ENCODE measurements at regions not wholly inside any gene's neighbourhood (a gene's known extent, or its start where the extent isn't known, plus 50 kb on each side); places are given as distances from the start of the nearest gene placed in this dataset.

- ChIA-PET CTCF (no interaction called here), POLR2A (no interaction called here)
- ATAC-seq (no peak), DNase-seq (no peak)
- Mint-ChIP-seq H3K4me3 (no peak overlapping the region), H3K27ac (no peak overlapping the region), H3K27me3 (ENCODE audit: low read depth) (no peaks in the 10 kb centered on the region), H3K4me1 (ENCODE audit: low read depth) (no peaks in the 10 kb centered on the region), H3K36me3 (ENCODE audit: low read depth) (no peaks in the 10 kb centered on the region), H3K9me3 (ENCODE audit: insufficient read depth) (peaks cover 4% of the 10 kb centered on the region)
Observed at GRCh38 chr3:64844558-64844957, 156.8 kb upstream of the ADAMTS9 start.

- Mint-ChIP-seq H3K9me3 (ENCODE audit: insufficient read depth) (peaks cover 4% of the 10 kb centered on the region), H3K36me3 (ENCODE audit: low read depth) (no peaks in the 10 kb centered on the region), H3K4me1 (ENCODE audit: low read depth) (no peaks in the 10 kb centered on the region), H3K27ac (no peak overlapping the region), H3K27me3 (ENCODE audit: low read depth) (no peaks in the 10 kb centered on the region), H3K4me3 (no peak overlapping the region)
- ChIA-PET CTCF (no interaction called here), POLR2A (no interaction called here)
- no peak for ATAC-seq
- DNase-seq, result no peak
Observed at GRCh38 chr3:64837986-64838735, 150.4 kb upstream of the ADAMTS9 start.

DNA sequence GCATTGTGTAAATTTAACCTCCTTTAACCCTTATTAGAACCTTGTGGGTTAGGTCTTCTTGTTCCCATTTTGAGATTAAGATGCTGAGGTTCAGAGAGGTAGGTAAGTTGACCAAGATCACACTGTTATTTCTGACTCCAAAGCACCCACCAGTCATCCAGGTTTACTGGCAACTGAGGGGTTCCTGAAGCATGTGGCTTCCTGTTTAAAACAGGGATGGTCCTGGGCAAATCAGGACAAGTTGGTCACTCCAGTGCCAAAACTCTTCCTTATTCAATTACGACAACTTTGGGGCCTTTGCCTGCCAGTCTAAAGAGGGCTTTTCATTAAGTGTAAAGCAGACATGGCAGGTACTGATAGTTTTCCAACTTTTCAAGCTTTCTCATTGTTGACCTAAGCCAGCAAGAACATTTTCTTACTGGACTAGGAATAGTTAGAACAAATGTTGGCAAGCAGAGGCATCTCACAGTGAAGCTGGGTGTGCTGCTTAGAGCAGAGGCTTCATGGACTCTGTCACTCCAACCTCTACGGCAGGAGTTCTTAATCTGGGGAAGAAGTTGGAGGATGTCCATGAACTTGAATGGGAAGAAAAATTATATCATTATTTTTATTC lies 149.4 kb upstream of the ADAMTS9 start:
- Mint-ChIP-seq H3K27me3 (ENCODE audit: low read depth) (no peaks in the 10 kb centered on the region), H3K9me3 (ENCODE audit: insufficient read depth) (no peaks in the 10 kb centered on the region), H3K36me3 (ENCODE audit: low read depth) (no peaks in the 10 kb centered on the region), H3K4me3 (no peak overlapping the region), H3K4me1 (ENCODE audit: low read depth) (no peaks in the 10 kb centered on the region), H3K27ac (no peak overlapping the region)
- no peak for ATAC-seq
- POLR2A ChIA-PET, result no interaction called here
- CTCF ChIA-PET, result no interaction called here
- no peak for DNase-seq

- Mint-ChIP-seq H3K4me3 (no peak overlapping the region), H3K4me1 (ENCODE audit: low read depth) (no peaks in the 10 kb centered on the region), H3K27ac (no peak overlapping the region), H3K9me3 (ENCODE audit: insufficient read depth) (no peaks in the 10 kb centered on the region), H3K27me3 (ENCODE audit: low read depth) (no peaks in the 10 kb centered on the region), H3K36me3 (ENCODE audit: low read depth) (no peaks in the 10 kb centered on the region)
- ChIA-PET POLR2A (no interaction called here), CTCF (no interaction called here)
- ATAC-seq, result no peak
- DNase-seq, result no peak
Observed at GRCh38 chr3:64836097-64836496, 148.3 kb upstream of the ADAMTS9 start.

DNA sequence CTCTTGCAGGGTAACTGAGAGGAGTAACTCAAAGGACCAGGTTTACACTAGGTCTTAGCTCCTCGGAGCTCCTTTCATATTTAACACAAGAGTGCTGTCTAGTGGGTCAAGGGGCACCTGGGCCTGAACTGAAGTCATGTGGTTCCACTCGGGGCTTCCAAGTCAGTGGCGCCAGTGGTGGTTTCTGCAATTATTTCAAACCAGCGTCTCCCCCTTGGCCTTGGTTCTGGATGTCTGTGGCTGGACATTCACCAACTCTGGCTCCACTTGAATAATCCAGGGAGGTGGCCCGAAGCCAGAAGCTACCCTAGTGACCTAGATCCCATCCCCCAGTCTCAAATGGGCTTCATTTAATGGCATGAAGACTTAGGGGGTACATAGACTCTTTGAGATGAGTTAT lies 144.3 kb upstream of the ADAMTS9 start:
- H3K27ac Mint-ChIP-seq, result no peak overlapping the region
- ATAC-seq, result no peak
- POLR2A ChIA-PET, result no interaction called here
- no peak overlapping the region for H3K4me3 Mint-ChIP-seq
- H3K36me3 Mint-ChIP-seq (ENCODE audit: low read depth), result no peaks in the 10 kb centered on the region
- CTCF ChIA-PET, result no interaction called here
- DNase-seq, result no peak
- no peaks in the 10 kb centered on the region for H3K27me3 Mint-ChIP-seq (ENCODE audit: low read depth)
- no peaks in the 10 kb centered on the region for H3K4me1 Mint-ChIP-seq (ENCODE audit: low read depth)
- no peaks in the 10 kb centered on the region for H3K9me3 Mint-ChIP-seq (ENCODE audit: insufficient read depth)

DNA sequence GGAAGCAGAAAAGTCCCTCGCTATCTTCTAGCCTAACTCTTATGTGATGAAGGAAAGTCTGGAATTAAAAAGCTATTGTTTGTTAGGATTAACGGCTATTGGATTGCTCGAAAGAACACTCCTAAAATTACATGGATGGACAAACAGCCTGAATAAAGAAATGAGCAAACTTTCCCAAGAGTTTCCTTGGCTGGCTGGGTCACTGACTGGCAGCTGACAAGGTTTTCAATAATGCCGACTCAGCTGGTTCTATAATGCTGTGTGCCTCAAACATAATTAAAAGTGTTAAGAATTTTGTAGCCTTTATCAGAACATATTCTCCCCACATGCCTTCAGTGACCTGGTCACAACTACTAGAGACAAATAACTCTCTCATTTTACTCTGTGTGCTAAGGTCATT lies 142.9 kb upstream of the ADAMTS9 start:
- ChIA-PET CTCF (no interaction called here), POLR2A (no interaction called here)
- ATAC-seq (no peak), DNase-seq (no peak)
- H3K4me3 Mint-ChIP-seq, result no peak overlapping the region
- H3K9me3 Mint-ChIP-seq (ENCODE audit: insufficient read depth), result no peaks in the 10 kb centered on the region
- H3K36me3 Mint-ChIP-seq (ENCODE audit: low read depth), result no peaks in the 10 kb centered on the region
- no peaks in the 10 kb centered on the region for H3K27me3 Mint-ChIP-seq (ENCODE audit: low read depth)
- no peaks in the 10 kb centered on the region for H3K4me1 Mint-ChIP-seq (ENCODE audit: low read depth)
- H3K27ac Mint-ChIP-seq, result no peak overlapping the region

- CTCF ChIA-PET, result no interaction called here
- POLR2A ChIA-PET, result no interaction called here
- no peak overlapping the region for H3K27ac Mint-ChIP-seq
- DNase-seq (no peak), ATAC-seq (no peak)
- H3K9me3 Mint-ChIP-seq (ENCODE audit: insufficient read depth), result no peaks in the 10 kb centered on the region
- H3K27me3 Mint-ChIP-seq (ENCODE audit: low read depth), result no peaks in the 10 kb centered on the region
- no peaks in the 10 kb centered on the region for H3K36me3 Mint-ChIP-seq (ENCODE audit: low read depth)
- no peaks in the 10 kb centered on the region for H3K4me1 Mint-ChIP-seq (ENCODE audit: low read depth)
- no peak overlapping the region for H3K4me3 Mint-ChIP-seq
Observed at GRCh38 chr3:64829331-64829730, 141.5 kb upstream of the ADAMTS9 start.

DNA sequence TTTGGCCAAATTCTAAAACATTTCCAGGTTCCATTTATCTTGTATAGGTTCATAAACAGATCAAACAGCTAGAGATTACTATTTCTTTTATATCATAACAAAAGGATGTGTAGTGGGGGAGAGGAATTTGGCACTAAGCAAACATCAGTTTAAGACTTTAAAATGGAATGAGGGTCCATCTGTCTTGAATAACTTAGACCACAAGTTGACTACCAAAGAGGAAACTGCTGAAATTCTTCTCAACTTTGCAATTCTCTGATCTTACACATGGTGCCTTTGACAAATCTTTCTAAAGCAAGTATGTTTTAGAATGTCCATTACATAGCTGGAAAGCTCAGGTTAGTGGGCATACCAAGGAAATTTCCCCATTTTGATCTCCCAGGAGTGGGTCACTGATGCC lies 140.5 kb upstream of the ADAMTS9 start:
- Mint-ChIP-seq H3K27ac (no peak overlapping the region), H3K27me3 (ENCODE audit: low read depth) (no peaks in the 10 kb centered on the region), H3K4me1 (ENCODE audit: low read depth) (no peaks in the 10 kb centered on the region), H3K36me3 (ENCODE audit: low read depth) (no peaks in the 10 kb centered on the region), H3K4me3 (no peak overlapping the region), H3K9me3 (ENCODE audit: insufficient read depth) (no peaks in the 10 kb centered on the region)
- no peak for ATAC-seq
- ChIA-PET POLR2A (no interaction called here), CTCF (no interaction called here)
- no peak for DNase-seq

DNA sequence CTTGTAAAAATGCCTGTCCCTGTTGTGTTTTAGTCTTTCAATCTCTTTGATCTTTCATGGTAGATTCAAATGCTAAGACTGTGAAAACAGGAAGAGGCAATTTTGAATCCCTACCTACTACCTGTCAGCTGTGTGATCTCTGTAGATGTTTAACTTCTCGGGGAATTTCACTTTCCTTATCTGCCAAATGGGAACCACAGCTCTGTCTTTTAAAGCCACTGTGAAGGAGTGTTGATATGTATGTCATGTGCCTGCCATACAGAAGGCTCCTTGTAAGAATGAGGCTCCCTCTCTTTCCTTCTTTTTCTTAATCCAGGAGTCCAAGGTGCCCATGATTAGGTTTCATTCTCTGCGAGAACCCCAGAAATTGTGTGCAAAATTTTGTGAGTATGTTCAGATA lies 139.6 kb upstream of the ADAMTS9 start:
- no peak for ATAC-seq

DNA sequence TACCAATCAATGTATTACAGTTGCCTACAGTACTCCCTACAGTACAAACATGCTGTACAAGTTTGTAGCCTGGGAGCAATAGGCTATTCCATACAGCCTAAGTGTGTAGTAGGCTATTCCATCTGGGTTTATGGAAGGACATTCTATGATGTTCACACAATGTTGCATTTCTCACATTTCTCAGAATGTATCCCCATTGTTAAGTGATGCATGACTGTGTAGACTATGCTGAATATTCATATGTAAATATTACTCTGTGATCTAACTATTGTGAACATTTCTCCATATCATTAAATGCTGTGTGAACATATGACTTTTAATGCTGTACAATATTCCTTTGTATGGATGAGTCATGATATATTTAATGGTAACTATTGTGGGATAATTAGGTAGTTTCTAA lies 139.2 kb upstream of the ADAMTS9 start:
- no peak for DNase-seq
- no peaks in the 10 kb centered on the region for H3K27me3 Mint-ChIP-seq (ENCODE audit: low read depth)
- no peak overlapping the region for H3K4me3 Mint-ChIP-seq
- no peaks in the 10 kb centered on the region for H3K4me1 Mint-ChIP-seq (ENCODE audit: low read depth)
- no peaks in the 10 kb centered on the region for H3K36me3 Mint-ChIP-seq (ENCODE audit: low read depth)
- no peak for ATAC-seq
- ChIA-PET POLR2A (no interaction called here), CTCF (no interaction called here)
- H3K9me3 Mint-ChIP-seq (ENCODE audit: insufficient read depth), result no peaks in the 10 kb centered on the region
- no peak overlapping the region for H3K27ac Mint-ChIP-seq

More for the DNA sequence above, 139.6 kb upstream of the ADAMTS9 start:
- no peaks in the 10 kb centered on the region for H3K36me3 Mint-ChIP-seq (ENCODE audit: low read depth)
- DNase-seq, result no peak
- H3K4me3 Mint-ChIP-seq, result no peak overlapping the region
- ChIA-PET POLR2A (no interaction called here), CTCF (no interaction called here)
- H3K4me1 Mint-ChIP-seq (ENCODE audit: low read depth), result no peaks in the 10 kb centered on the region
- no peak overlapping the region for H3K27ac Mint-ChIP-seq
- H3K27me3 Mint-ChIP-seq (ENCODE audit: low read depth), result no peaks in the 10 kb centered on the region
- H3K9me3 Mint-ChIP-seq (ENCODE audit: insufficient read depth), result no peaks in the 10 kb centered on the region

GRCh38 chr3:64825404-64826120 lies 137.8 kb upstream of the ADAMTS9 start:
- no peak for ATAC-seq
- Mint-ChIP-seq H3K27ac (no peak overlapping the region), H3K27me3 (ENCODE audit: low read depth) (no peaks in the 10 kb centered on the region), H3K9me3 (ENCODE audit: insufficient read depth) (no peaks in the 10 kb centered on the region), H3K4me1 (ENCODE audit: low read depth) (no peaks in the 10 kb centered on the region), H3K4me3 (no peak overlapping the region), H3K36me3 (ENCODE audit: low read depth) (no peaks in the 10 kb centered on the region)
- CTCF ChIA-PET, result no interaction called here
- no peak for DNase-seq
- POLR2A ChIA-PET, result no interaction called here

GRCh38 chr3:64824394-64824909 lies 136.7 kb upstream of the ADAMTS9 start:
- ChIA-PET POLR2A (no interaction called here), CTCF (no interaction called here)
- Mint-ChIP-seq H3K4me3 (no peak overlapping the region), H3K4me1 (ENCODE audit: low read depth) (no peaks in the 10 kb centered on the region), H3K36me3 (ENCODE audit: low read depth) (no peaks in the 10 kb centered on the region), H3K27ac (no peak overlapping the region), H3K9me3 (ENCODE audit: insufficient read depth) (no peaks in the 10 kb centered on the region), H3K27me3 (ENCODE audit: low read depth) (no peaks in the 10 kb centered on the region)
- DNase-seq (no peak), ATAC-seq (no peak)

Measured in activated CD8-positive, alpha-beta T cell treated with anti-CD3 and anti-CD28 coated beads, Interleukin-2, amount 10 ng/mL, durations not matched to agents 7 days and 5 days (primary cell).